HEK293 (cell line): ENCODE measurements at regions not wholly inside any gene's neighbourhood (a gene's known extent, or its start where the extent isn't known, plus 50 kb on each side); places are given as distances from the start of the nearest gene placed in this dataset.

Source experiments
- CTCF ChIA-PET: fragments of 350-600 bp; formaldehyde crosslinking; extraction: SDS; loops from one replicate; lab custom pipeline; 2021; ENCODE audit warnings: antibody characterized with exemption; lab: Yijun Ruan, JAX
- POLR2A ChIA-PET: fragments of 300-600 bp; formaldehyde crosslinking; extraction: SDS; loops from one replicate; lab custom pipeline; 2020; ENCODE audit warnings: antibody characterized with exemption, inconsistent platforms; lab: Yijun Ruan, JAX
- H3K27ac ChIP-seq: fragments of 200-500 bp; sonication (Bioruptor generic); 2 replicates; pipeline ENCODE4 v1.5.1; 2014; ENCODE audit warnings: low read depth, low read length, control low read depth, inconsistent platforms; ENCODE audit errors: extremely low read depth
- H3K36me3 ChIP-seq, 2 experiments: fragments of 200-500 bp in 1 of 2; sonication (Bioruptor generic) in 1 of 2; 1 replicate in 1 of 2; 2 replicates in 1 of 2; pipeline ENCODE4 v1.5.1; 2014 to 2017; ENCODE audit warnings: inconsistent platforms in 2 of 2, low read length in 2 of 2; ENCODE audit not compliant: control insufficient read depth in 2 of 2, insufficient read depth in 1 of 2
- H3K4me1 ChIP-seq: fragments of 200-500 bp; sonication (Bioruptor generic); 2 replicates; pipeline ENCODE4 v1.5.1; 2014; ENCODE audit warnings: mild to moderate bottlenecking, low read length, inconsistent platforms; ENCODE audit not compliant: control insufficient read depth, insufficient read depth
- H3K4me3 ChIP-seq: 2 replicates; pipeline ENCODE4 v1.5.1; 2011; ENCODE audit warnings: low read depth, mild to moderate bottlenecking, control low read depth, low read length, moderate library complexity
- H3K9me3 ChIP-seq: fragments of 200-500 bp; sonication (Bioruptor generic); 2 replicates; pipeline ENCODE4 v1.5.1; 2014; ENCODE audit warnings: low read depth, low read length, inconsistent platforms; ENCODE audit not compliant: control insufficient read depth, insufficient read depth
- EGR2 ChIP-seq: fragments of 450-650 bp; formaldehyde crosslinking; IDR thresholded peaks from 2 replicates; pipeline ENCODE4 v1.5.1; 2016; ENCODE audit warnings: low read depth, missing biosample characterization, missing genetic modification characterization
- GLIS2 ChIP-seq: fragments of 450-650 bp; formaldehyde crosslinking; IDR thresholded peaks from 2 replicates; pipeline ENCODE4 v1.5.1; 2016; ENCODE audit warnings: missing biosample characterization, missing genetic modification characterization
- SCRT2 ChIP-seq: fragments of 450-650 bp; formaldehyde crosslinking; IDR thresholded peaks from 2 replicates; pipeline ENCODE4 v1.5.1; 2016; ENCODE audit warnings: missing biosample characterization, missing genetic modification characterization
- ZBTB48 ChIP-seq: fragments of 450-650 bp; formaldehyde crosslinking; IDR thresholded peaks from 2 replicates; pipeline ENCODE4 v1.5.1; 2016; ENCODE audit warnings: missing biosample characterization, missing genetic modification characterization
- ZBTB8A ChIP-seq: fragments of 450-650 bp; formaldehyde crosslinking; IDR thresholded peaks from 2 replicates; pipeline ENCODE4 v1.5.1; 2016; ENCODE audit warnings: missing biosample characterization, missing genetic modification characterization
- ZNF157 ChIP-seq: fragments of 450-650 bp; formaldehyde crosslinking; IDR thresholded peaks from 2 replicates; pipeline ENCODE4 v1.5.1; 2016; ENCODE audit warnings: missing biosample characterization, missing genetic modification characterization
- ZNF2 ChIP-seq: fragments of 450-650 bp; formaldehyde crosslinking; IDR thresholded peaks from 2 replicates; pipeline ENCODE4 v1.5.1; 2016; ENCODE audit warnings: missing biosample characterization, missing genetic modification characterization
- ZNF202 ChIP-seq: fragments of 450-650 bp; formaldehyde crosslinking; IDR thresholded peaks from 2 replicates; pipeline ENCODE4 v1.5.1; 2016; ENCODE audit warnings: missing biosample characterization, missing genetic modification characterization, borderline replicate concordance
- ZNF24 ChIP-seq: fragments of 450-650 bp; formaldehyde crosslinking; IDR thresholded peaks from 2 replicates; pipeline ENCODE4 v1.5.1; 2016; ENCODE audit warnings: missing biosample characterization, missing genetic modification characterization
- ZNF423 ChIP-seq: fragments of 450-650 bp; formaldehyde crosslinking; IDR thresholded peaks from 2 replicates; pipeline ENCODE4 v1.5.1; 2016; ENCODE audit warnings: missing biosample characterization, missing genetic modification characterization
- ZNF426 ChIP-seq: fragments of 450-650 bp; formaldehyde crosslinking; IDR thresholded peaks from 2 replicates; pipeline ENCODE4 v1.5.1; 2017; ENCODE audit warnings: missing biosample characterization, missing genetic modification characterization, mild to moderate bottlenecking, inconsistent platforms, moderate library complexity
- ZNF48 ChIP-seq: fragments of 450-650 bp; formaldehyde crosslinking; IDR thresholded peaks from 2 replicates; pipeline ENCODE4 v1.5.1; 2016; ENCODE audit warnings: missing biosample characterization, missing genetic modification characterization
- ZNF600 ChIP-seq: fragments of 450-650 bp; formaldehyde crosslinking; IDR thresholded peaks from 2 replicates; pipeline ENCODE4 v1.5.1; 2016; ENCODE audit warnings: missing biosample characterization, missing genetic modification characterization
- ZNF701 ChIP-seq: fragments of 450-650 bp; formaldehyde crosslinking; IDR thresholded peaks from 2 replicates; pipeline ENCODE4 v1.5.1; 2016; ENCODE audit warnings: missing biosample characterization, missing genetic modification characterization
- ZNF704 ChIP-seq: fragments of 450-650 bp; formaldehyde crosslinking; IDR thresholded peaks from 2 replicates; pipeline ENCODE4 v1.5.1; 2016; ENCODE audit warnings: missing biosample characterization, missing genetic modification characterization
- ZNF768 ChIP-seq: fragments of 450-650 bp; formaldehyde crosslinking; IDR thresholded peaks from 2 replicates; pipeline ENCODE4 v1.5.1; 2018; ENCODE audit warnings: missing biosample characterization, mild to moderate bottlenecking, missing genetic modification characterization
- ZNF837 ChIP-seq: fragments of 450-650 bp; formaldehyde crosslinking; IDR thresholded peaks from 2 replicates; pipeline ENCODE4 v1.5.1; 2016; ENCODE audit warnings: missing biosample characterization, missing genetic modification characterization
- TF ChIP-seq, protein P1 (sequence below): IDR thresholded peaks from 2 replicates; pipeline ENCODE4 v1.6.1; 2011; ENCODE audit warnings: mild to moderate bottlenecking, low read depth, low read length, borderline replicate concordance
- TF ChIP-seq, protein P2 (sequence below): sonication (generic); formaldehyde crosslinking; IDR thresholded peaks from 2 replicates; pipeline ENCODE4 v1.8.1; 2022; ENCODE audit warnings: mild to moderate bottlenecking, moderate library complexity, missing genetic modification reagents
- TF ChIP-seq, protein P3 (sequence below): fragments of 450-650 bp; formaldehyde crosslinking; IDR thresholded peaks from 2 replicates; pipeline ENCODE4 v1.5.1; 2016; ENCODE audit warnings: missing biosample characterization, missing genetic modification characterization
- TF ChIP-seq, protein P4 (sequence below): fragments of 450-650 bp; formaldehyde crosslinking; IDR thresholded peaks from 2 replicates; pipeline ENCODE4 v1.5.1; 2016; ENCODE audit warnings: missing biosample characterization, missing genetic modification characterization

DNA sequence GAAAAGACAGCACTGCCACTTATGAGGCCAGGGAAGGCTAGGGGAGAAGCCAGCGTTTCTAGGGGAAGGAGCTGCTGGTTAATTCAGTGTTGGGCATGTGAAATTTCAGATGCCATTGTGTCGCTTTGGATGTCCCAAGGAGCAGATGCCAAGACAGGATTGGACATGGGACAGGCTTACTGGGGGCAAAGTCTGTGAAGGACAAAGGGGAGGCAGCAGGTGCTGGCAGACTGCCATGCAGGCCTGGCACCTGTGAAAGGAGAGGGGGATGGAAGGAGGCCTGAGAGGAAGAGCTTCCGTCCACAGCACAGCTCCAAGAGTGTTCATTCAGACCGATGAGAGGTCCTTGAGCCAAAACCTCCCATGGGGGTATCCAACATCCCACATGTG, 255.5 kb upstream of the RPL38 start (continued):
- TF ChIP-seq, protein P1, sequence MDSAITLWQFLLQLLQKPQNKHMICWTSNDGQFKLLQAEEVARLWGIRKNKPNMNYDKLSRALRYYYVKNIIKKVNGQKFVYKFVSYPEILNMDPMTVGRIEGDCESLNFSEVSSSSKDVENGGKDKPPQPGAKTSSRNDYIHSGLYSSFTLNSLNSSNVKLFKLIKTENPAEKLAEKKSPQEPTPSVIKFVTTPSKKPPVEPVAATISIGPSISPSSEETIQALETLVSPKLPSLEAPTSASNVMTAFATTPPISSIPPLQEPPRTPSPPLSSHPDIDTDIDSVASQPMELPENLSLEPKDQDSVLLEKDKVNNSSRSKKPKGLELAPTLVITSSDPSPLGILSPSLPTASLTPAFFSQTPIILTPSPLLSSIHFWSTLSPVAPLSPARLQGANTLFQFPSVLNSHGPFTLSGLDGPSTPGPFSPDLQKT, result no peak
- no peak for TF ChIP-seq ZNF701

DNA sequence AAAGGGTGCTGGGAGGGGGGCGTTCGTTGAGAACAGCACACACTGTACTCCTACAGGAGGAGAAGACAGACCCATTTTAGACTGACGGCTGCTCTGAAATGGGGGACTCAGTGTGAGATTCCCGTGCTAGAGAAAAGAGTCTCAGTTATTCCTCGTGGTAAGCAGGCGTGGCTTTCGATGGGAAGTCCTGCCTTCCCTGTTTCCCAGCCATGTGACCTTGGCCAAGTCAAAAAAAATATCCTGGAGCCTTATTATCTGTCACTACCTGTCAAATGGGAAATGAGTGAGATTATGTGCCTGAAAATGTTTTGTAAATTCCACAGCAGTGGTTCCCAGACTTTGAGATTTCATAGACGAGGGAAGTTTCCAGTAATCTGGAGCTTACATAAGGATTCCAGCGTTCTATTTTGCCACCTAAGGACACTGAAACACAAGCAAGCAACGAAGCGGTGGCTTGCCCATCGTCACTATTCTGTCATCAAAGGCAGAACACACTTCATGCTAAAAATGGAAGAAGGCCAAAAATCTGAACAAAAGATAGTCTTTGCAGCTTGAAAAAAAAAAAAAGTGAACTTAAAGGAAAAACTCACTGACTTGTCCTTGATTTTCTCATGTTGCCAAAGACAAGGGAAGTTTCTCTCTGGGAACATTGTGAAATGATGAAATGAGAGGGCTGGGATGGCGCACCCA, 253.4 kb upstream of the RPL38 start:
- H3K36me3 ChIP-seq, result no peaks in the 10 kb centered on the region
- TF ChIP-seq ZNF768 (no peak), ZBTB8A (no peak), GLIS2 (tag by site-specific recombination) (no peak), ZNF48 (tag by site-specific recombination) (no peak), EGR2 (no peak), ZNF423 (tag by site-specific recombination) (no peak), ZNF2 (no peak), SCRT2 (tag by site-specific recombination) (no peak), ZNF837 (tag by site-specific recombination) (no peak), ZNF157 (tag by site-specific recombination) (no peak), ZNF24 (tag by site-specific recombination) (no peak), ZNF600 (tag by site-specific recombination) (no peak), ZBTB48 (tag by site-specific recombination) (no peak), ZNF426 (tag by site-specific recombination) (no peak), ZNF704 (tag by site-specific recombination) (no peak), ZNF202 (tag by site-specific recombination) (no peak)
- TF ChIP-seq, protein P2, sequence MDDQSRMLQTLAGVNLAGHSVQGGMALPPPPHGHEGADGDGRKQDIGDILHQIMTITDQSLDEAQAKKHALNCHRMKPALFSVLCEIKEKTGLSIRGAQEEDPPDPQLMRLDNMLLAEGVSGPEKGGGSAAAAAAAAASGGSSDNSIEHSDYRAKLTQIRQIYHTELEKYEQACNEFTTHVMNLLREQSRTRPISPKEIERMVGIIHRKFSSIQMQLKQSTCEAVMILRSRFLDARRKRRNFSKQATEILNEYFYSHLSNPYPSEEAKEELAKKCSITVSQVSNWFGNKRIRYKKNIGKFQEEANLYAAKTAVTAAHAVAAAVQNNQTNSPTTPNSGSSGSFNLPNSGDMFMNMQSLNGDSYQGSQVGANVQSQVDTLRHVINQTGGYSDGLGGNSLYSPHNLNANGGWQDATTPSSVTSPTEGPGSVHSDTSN (CRISPR knock-in tag), result no peak
- TF ChIP-seq, protein P3, sequence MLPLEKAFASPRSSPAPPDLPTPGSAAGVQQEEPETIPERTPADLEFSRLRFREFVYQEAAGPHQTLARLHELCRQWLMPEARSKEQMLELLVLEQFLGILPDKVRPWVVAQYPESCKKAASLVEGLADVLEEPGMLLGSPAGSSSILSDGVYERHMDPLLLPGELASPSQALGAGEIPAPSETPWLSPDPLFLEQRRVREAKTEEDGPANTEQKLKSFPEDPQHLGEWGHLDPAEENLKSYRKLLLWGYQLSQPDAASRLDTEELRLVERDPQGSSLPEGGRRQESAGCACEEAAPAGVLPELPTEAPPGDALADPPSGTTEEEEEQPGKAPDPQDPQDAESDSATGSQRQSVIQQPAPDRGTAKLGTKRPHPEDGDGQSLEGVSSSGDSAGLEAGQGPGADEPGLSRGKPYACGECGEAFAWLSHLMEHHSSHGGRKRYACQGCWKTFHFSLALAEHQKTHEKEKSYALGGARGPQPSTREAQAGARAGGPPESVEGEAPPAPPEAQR (tag by site-specific recombination), result no peak
- TF ChIP-seq, protein P4, sequence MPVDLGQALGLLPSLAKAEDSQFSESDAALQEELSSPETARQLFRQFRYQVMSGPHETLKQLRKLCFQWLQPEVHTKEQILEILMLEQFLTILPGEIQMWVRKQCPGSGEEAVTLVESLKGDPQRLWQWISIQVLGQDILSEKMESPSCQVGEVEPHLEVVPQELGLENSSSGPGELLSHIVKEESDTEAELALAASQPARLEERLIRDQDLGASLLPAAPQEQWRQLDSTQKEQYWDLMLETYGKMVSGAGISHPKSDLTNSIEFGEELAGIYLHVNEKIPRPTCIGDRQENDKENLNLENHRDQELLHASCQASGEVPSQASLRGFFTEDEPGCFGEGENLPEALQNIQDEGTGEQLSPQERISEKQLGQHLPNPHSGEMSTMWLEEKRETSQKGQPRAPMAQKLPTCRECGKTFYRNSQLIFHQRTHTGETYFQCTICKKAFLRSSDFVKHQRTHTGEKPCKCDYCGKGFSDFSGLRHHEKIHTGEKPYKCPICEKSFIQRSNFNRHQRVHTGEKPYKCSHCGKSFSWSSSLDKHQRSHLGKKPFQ, result no peak
- ChIA-PET POLR2A (no interaction called here), CTCF (interaction anchor here (0.6 to 1.3 kb wide), 6 partner anchors 48 to 520 kb away, joined by 3 to 4 read pairs (median 3); no protein-coding TSS in a partner anchor)
- H3K4me3 ChIP-seq, result no peak overlapping the region
- no peaks in the 10 kb centered on the region for H3K4me1 ChIP-seq
- H3K27ac ChIP-seq, result no peak overlapping the region
- H3K9me3 ChIP-seq, result no peaks in the 10 kb centered on the region
